ENCODE measurements at regions not wholly inside any gene's neighbourhood (a gene's known extent, or its start where the extent isn't known, plus 50 kb on each side); places are given as distances from the start of the nearest gene placed in this dataset.

DNA sequence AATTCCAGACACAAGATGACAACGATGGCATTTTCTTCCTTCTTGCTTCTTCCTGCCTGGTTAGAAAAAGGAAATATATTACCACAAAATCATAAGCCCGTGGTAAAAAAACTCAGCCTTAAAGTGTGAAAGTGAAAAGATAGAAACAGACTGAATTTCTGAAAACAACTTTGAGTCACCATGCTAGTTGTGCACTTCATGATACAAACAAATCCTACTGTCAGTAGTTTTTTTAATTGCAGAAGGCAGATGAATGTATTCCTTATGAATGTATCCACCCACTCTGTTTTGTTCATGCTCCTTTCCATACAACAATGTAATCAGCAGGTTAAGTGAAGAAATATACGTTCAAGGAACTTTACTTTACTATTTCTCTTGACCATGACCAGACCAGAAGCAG is 1144.7 kb downstream of the OTOL1 start:
- Histone ChIP-seq H3K9me3 (ENCODE audit: low read depth, low read length) (peaks cover 2% of the 10 kb centered on the region), H3K79me2 (ENCODE audit: insufficient read depth, low read length) (no peaks in the 10 kb centered on the region), H3K27me3 (ENCODE audit: insufficient read depth, low read length) (no peaks in the 10 kb centered on the region), H4K20me1 (ENCODE audit: insufficient read depth, low read length) (no peaks in the 10 kb centered on the region), H3K36me3 (ENCODE audit: insufficient read depth, low read length) (no peaks in the 10 kb centered on the region), H3K4me2 (ENCODE audit: insufficient read depth, low read length) (no peak overlapping the region), H3K27ac (ENCODE audit: low read depth, low read length) (no peak overlapping the region), H3K4me3 (ENCODE audit: insufficient read depth, low read length) (no peak overlapping the region), H3K4me1 (ENCODE audit: insufficient read depth, low read length) (no peaks in the 10 kb centered on the region), H2AFZ (ENCODE audit: low read length) (no peak overlapping the region)
- peak; percentile 11 for DNase-seq (ENCODE audit: insufficient read length, low spot score, missing footprints)
- TF ChIP-seq, protein P1, sequence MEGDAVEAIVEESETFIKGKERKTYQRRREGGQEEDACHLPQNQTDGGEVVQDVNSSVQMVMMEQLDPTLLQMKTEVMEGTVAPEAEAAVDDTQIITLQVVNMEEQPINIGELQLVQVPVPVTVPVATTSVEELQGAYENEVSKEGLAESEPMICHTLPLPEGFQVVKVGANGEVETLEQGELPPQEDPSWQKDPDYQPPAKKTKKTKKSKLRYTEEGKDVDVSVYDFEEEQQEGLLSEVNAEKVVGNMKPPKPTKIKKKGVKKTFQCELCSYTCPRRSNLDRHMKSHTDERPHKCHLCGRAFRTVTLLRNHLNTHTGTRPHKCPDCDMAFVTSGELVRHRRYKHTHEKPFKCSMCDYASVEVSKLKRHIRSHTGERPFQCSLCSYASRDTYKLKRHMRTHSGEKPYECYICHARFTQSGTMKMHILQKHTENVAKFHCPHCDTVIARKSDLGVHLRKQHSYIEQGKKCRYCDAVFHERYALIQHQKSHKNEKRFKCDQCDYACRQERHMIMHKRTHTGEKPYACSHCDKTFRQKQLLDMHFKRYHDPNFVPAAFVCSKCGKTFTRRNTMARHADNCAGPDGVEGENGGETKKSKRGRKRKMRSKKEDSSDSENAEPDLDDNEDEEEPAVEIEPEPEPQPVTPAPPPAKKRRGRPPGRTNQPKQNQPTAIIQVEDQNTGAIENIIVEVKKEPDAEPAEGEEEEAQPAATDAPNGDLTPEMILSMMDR (IDR thresholded peaks at IDR 0.05; ENCODE audit: extremely low read depth, low read depth, low read length) = no peak

DNA sequence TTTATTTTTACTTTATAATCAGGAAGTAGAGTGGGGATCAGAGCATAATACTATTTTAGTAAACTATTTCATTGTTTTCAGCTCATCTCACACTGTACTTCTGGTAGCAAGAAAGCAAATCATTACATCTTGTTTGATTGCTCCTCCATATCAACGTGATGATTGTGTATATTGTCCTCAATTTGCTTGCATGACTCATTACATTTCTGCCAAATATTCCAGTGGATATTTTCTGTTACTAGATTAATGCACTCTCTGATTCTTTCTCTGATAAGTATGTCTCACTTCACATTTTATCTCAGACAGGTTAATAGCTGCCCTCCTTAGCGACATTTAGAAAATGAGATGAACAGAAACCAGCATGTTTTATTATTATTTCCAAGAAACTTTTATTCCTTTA is 1145.3 kb downstream of the OTOL1 start:
- H3K4me2 ChIP-seq (ENCODE audit: insufficient read depth, low read length) = no peak overlapping the region
- no peaks in the 10 kb centered on the region for H4K20me1 ChIP-seq (ENCODE audit: insufficient read depth, low read length)
- no peak overlapping the region for H3K4me3 ChIP-seq (ENCODE audit: insufficient read depth, low read length)
- H2AFZ ChIP-seq (ENCODE audit: low read length) = no peak overlapping the region
- TF ChIP-seq, protein P1 (IDR thresholded peaks at IDR 0.05; ENCODE audit: extremely low read depth, low read depth, low read length) = no peak
- DNase-seq (ENCODE audit: insufficient read length, low spot score, missing footprints) = no peak
- no peaks in the 10 kb centered on the region for H3K27me3 ChIP-seq (ENCODE audit: insufficient read depth, low read length)
- peaks cover under 1% of the 10 kb centered on the region for H3K9me3 ChIP-seq (ENCODE audit: low read depth, low read length)
- H3K79me2 ChIP-seq (ENCODE audit: insufficient read depth, low read length) = no peaks in the 10 kb centered on the region
- H3K27ac ChIP-seq (ENCODE audit: low read depth, low read length) = no peak overlapping the region
- no peaks in the 10 kb centered on the region for H3K4me1 ChIP-seq (ENCODE audit: insufficient read depth, low read length)
- no peaks in the 10 kb centered on the region for H3K36me3 ChIP-seq (ENCODE audit: insufficient read depth, low read length)

DNA sequence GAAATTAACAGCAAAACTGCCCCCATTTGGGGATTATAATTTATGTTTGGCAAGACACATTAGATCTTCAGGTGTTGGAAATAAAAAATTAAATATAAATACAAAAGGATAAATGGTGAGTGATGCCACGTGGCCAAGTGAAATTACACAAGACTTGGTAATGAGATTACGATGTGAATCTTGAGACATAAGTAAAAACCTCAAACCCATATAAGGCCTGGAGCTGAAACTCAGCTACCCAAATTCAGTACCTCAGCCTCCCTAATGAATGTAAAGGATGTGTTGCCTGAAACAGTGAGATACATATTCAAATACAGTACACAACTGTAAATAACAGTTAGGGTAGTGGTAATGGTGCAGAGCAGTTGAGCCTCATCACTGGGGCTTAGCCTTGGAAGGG is 1146.6 kb downstream of the OTOL1 start:
- no peak for DNase-seq (ENCODE audit: insufficient read length, low spot score, missing footprints)
- TF ChIP-seq, protein P1 (IDR thresholded peaks at IDR 0.05; ENCODE audit: extremely low read depth, low read depth, low read length) = no peak
- no peaks in the 10 kb centered on the region for H3K36me3 ChIP-seq (ENCODE audit: insufficient read depth, low read length)
- H3K79me2 ChIP-seq (ENCODE audit: insufficient read depth, low read length) = no peaks in the 10 kb centered on the region
- H3K4me1 ChIP-seq (ENCODE audit: insufficient read depth, low read length) = no peaks in the 10 kb centered on the region
- H3K4me2 ChIP-seq (ENCODE audit: insufficient read depth, low read length) = no peak overlapping the region
- H3K27ac ChIP-seq (ENCODE audit: low read depth, low read length) = no peak overlapping the region
- H3K27me3 ChIP-seq (ENCODE audit: insufficient read depth, low read length) = no peaks in the 10 kb centered on the region
- no peaks in the 10 kb centered on the region for H3K9me3 ChIP-seq (ENCODE audit: low read depth, low read length)
- no peak overlapping the region for H2AFZ ChIP-seq (ENCODE audit: low read length)
- H4K20me1 ChIP-seq (ENCODE audit: insufficient read depth, low read length) = no peaks in the 10 kb centered on the region
- no peak overlapping the region for H3K4me3 ChIP-seq (ENCODE audit: insufficient read depth, low read length)

DNA sequence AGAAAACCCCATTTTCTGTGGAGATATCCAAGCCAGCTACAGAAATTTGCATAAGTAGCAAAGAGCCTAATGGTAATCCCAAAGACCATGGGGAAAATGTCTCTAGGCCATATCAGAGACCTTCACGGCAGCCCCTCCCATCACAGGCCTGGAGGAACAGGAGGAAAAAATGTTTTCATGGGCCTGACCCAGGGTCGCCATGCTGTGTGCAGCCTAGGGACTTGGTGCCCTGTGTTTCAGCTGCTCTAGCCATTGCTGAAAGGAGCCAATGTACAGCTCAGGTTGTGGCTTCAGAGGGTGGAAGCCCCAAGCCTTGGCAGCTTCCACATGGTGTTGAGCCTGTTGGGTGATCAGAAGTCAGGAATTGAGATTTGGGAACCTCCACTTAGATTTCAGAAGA is 1150.7 kb downstream of the OTOL1 start:
- no peaks in the 10 kb centered on the region for H3K36me3 ChIP-seq (ENCODE audit: insufficient read depth, low read length)
- no peaks in the 10 kb centered on the region for H4K20me1 ChIP-seq (ENCODE audit: insufficient read depth, low read length)
- no peak for DNase-seq (ENCODE audit: insufficient read length, low spot score, missing footprints)
- H3K79me2 ChIP-seq (ENCODE audit: insufficient read depth, low read length) = no peaks in the 10 kb centered on the region
- no peak overlapping the region for H2AFZ ChIP-seq (ENCODE audit: low read length)
- no peak overlapping the region for H3K4me2 ChIP-seq (ENCODE audit: insufficient read depth, low read length)
- no peaks in the 10 kb centered on the region for H3K4me1 ChIP-seq (ENCODE audit: insufficient read depth, low read length)
- no peaks in the 10 kb centered on the region for H3K27me3 ChIP-seq (ENCODE audit: insufficient read depth, low read length)
- H3K4me3 ChIP-seq (ENCODE audit: insufficient read depth, low read length) = no peak overlapping the region
- no peaks in the 10 kb centered on the region for H3K9me3 ChIP-seq (ENCODE audit: low read depth, low read length)
- TF ChIP-seq, protein P1 (IDR thresholded peaks at IDR 0.05; ENCODE audit: extremely low read depth, low read depth, low read length) = no peak
- no peak overlapping the region for H3K27ac ChIP-seq (ENCODE audit: low read depth, low read length)

Measured in osteoblast (primary cell).